HG02610 (cell line): ENCODE measurements at regions not wholly inside any gene's neighbourhood (a gene's known extent, or its start where the extent isn't known, plus 50 kb on each side); places are given as distances from the start of the nearest gene placed in this dataset.

Experiments used
- ATAC-seq: cut with Tn5 transposase; IDR thresholded peaks from one replicate; pipeline ENCODE4 v1.9.1; 2021; ENCODE audit warnings: mild to moderate bottlenecking, moderate library complexity; ENCODE audit not compliant: unreplicated experiment

DNA sequence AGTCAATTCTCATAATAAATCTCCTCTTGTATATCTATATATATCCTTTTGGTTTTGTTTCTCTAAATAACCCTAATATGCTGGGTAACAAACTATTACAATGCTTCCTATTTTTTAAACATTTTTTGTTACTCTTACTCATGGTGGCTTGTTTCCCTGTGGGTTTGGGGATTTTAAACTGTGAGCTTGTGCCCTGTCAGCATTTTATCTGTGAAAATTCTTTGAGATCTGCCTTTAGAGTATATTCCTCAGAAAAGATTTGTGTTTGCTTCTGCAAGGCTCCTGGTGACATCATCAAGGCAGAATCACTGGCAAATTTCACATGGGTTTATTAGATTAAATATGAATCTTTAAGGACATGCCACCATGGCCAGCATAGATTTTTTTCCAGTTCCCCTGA, 273.6 kb downstream of the LRFN2 start:
- ATAC-seq, result no peak

DNA sequence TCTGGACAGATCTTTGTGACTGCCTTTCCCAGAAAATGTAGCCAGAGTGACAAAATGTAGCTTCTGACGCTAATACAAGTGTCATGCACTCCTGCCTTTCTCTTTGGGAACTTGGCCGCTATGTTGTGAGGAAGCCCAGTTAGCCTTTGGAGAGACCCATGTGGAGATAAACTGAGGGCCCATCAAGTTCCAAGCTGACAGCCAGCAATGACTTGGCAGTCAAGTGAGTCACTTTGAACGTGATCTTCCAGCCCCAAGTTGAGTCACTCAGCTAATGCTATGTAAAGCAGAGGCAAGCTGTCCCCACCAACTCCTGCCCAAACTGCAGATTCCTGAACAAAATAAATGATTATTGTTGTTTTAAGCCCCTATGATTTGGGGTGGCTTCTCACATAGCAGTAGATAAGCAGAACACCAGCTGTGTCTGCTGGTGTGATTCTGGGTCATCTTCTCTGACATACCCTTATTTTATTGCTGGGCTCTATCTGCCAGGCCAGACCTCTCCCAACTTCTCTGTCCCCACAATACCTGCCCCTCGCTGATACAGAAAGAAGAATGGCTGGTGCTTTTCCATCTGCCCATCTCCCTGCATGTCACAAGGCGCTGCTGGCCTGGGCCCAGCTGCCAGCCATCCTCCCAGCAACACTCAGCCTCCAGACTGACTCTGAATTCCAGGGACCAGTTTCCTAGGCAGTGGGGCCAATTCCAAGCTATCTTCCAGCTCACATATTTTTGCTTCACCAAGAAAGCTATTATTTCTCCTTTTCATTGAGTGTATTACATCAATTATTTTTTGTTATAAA, 274.8 kb downstream of the LRFN2 start:
- no peak for ATAC-seq

DNA sequence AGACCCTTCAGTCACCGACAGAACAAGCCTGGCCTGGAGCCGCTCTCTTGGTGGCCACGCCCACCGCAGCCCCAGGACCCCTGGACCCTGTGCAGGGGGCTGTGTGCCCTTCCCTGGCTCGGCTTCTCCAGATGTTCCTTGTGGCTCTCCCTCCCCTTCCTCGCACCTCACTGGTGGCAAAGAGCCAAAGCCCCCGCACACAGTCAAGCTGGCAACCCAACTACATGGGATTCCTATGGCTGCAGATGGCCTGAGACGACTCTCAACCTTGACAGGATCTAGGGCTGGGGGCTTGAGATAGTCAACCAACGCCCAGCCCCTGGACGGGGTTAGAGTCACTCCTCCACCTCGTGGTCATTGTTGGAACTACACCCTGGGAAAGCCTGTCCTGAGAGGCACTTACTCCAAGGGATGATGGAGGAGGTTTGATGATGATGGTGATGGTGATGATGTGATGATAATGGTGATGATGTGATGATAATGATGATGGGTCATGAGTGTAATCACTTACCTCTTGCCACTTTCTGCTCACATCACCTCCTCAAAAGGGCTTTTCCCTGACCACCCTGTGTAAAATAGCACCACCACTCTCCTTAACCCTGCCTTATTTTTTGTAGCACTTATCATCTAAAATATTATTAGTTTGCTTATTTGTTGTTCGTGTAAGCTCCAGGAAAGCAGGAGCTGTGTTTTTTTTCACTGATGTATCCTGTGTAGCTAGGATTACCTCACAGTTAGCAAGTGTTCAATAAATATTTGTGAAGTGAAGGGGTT, 278.4 kb downstream of the LRFN2 start:
- ATAC-seq, result no peak

DNA sequence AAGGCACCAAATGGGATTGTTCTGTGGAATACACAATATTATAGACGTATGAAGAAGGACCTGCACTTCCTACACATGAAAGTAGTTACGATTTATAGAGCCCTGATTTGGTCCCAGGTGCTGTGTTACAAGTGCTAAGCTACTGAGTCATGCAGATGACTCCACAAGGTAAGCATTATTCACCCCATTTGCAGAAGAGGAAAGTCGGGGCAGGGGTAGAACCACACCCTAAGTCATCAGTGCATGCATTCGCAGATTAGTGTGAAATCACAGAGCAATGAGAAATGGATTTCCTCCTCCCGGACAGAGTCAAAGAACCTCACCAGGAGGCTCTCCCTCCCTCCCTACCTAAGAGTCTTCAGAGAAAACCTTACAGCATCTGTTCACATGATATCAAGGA, 279.5 kb downstream of the LRFN2 start:
- ATAC-seq, result no peak

DNA sequence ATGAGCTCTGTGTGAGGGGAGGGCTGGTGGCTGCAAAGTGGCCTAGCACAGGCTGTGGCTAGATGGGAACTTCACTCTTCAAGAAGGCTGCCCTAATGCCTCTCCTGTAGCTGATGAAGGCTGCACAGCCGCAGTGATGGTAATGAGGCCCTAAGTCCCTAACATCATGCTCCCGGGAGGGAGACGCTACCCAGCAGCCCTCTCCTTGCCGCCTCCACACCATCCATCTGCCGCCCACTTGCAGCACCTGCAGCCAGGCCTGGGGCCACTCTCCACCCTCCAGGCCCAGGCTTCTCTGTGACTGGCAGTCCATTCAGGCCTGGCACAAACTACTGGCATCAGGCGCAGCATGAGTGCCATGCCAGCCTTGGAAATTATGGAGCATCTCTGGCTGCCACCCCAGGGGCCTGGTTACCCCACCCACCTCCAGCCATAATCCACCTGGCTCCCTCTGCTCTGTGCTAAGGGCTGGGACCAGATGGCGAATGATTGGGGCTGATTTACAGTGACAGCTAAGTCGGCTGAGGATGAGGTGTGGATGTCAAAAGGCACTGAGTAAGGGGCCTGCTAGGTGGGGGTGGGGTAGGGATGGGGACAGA, 284.2 kb downstream of the LRFN2 start:
- no peak for ATAC-seq

DNA sequence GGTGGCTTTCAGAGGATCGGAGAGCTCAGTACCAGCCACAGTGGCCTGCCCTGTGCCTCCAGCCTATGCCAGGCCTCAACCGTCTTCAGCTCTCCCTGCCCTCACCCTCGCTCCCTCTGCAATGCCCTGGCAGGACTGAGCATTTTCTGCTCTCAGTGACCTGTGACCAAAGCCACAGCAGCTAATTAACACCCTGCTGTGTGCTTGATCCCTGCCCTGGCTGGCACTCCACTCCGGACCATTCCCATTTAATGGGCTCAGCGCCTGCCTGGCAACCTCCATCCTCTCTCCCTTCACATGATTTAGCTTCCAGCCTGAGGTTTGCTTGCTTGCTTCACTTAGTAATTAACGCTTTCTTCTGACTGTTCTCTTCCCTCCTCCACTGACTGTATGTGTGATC, 287.5 kb downstream of the LRFN2 start:
- ATAC-seq, result no peak

DNA sequence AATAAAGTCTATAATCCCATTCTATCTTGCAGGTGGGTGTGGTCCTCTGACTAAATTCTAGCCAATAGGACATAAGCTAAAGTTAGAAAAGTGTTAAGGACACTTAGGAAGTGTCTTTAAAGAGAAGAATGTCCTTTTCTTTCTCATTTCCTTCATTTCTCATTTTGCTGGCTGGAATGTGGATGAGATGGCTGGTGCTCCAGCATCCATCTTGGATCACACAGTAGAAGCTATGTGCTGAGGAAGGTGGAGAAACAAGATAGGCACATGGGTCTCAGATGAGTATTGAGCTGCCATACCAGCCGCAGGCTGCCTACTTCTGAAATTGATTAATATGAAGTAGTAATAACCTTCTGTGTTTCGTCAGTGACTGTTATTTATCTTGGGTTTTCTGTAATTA, 289.0 kb downstream of the LRFN2 start:
- no peak for ATAC-seq

DNA sequence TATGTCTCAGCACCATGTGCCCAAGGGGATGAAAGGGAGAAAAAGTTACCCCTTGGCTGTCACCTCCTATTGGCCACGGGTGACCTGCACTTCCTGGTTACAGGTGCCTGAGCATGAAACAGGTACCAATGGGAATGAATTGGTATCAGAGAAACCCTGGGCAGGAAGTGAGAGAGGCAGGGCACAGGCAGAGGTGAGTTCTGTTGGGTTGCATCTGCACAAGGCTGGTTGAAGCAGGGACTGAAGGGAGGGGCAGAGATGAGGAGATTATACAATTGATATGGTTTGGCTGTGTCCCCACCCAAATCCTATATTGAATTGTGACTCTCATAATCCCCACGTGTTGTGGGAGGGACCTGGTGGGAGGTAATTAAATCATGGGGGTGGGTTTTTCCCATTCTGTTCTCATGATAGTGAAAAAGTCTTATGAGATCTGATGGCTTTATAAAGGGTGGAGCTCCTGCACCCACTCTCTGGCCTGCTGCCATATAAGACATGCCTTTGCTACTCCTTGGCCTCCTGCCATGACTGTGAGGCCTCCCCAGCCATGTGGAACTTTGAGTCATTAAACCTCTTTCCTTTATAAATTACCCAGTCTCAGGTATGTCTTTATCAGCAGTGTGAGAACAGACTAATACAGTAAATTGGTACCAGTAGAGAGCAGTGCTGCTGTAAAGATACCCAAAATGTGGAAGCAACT, 291.8 kb downstream of the LRFN2 start:
- ATAC-seq, result no peak

DNA sequence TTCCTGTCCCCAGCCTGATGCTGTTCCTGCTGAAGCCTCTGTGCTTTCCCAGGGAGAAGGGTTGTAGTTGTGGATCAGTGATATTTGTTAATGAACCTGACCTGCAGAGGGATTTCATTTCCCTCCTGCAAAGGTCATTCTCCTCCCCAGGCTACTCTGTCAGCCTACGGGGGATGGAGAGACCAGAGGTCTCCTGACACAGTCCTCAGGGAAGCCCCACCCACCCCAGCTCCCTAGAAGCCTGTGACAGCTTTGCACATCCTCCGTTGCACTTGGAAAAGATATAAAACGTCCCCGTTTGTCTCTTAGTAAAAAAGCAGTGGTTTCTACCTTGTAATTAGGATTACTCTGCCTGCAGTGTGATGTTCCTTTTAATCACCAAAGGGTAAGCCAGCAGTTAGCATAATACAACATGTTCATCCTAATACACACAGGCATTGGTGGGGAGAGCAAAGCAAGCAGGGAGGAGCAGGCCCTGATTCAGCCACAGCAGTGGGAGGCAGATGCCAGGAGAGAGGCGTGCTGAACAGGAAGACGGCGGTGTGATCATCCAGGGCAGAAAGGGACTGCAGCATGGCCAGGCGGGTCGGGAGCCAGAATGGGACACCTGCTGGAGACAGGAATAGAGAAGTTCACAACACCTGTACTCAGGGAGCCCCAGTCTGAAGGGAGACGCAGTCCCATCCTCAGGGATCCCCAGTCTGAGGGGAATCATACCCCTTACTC, 293.5 kb downstream of the LRFN2 start:
- no peak for ATAC-seq

DNA sequence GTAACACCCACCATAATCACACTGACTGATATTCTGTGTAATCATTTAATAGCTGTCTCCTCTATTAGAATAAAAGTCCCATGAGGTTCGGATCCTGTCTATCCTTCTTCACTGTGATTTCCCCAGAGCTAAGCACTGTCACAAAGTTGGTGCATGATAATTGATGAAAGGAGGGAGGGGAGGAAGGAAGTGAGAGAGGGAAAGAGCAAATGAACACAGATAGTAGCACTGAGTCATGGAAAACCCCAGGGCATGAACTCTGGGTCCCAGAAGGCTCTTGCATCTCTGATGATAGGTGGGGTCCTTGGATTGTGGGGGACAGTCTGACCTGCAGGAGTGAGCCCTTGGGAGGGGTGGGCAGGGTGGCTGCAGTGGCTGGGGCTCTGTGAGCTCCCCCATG, 294.1 kb downstream of the LRFN2 start:
- no peak for ATAC-seq

DNA sequence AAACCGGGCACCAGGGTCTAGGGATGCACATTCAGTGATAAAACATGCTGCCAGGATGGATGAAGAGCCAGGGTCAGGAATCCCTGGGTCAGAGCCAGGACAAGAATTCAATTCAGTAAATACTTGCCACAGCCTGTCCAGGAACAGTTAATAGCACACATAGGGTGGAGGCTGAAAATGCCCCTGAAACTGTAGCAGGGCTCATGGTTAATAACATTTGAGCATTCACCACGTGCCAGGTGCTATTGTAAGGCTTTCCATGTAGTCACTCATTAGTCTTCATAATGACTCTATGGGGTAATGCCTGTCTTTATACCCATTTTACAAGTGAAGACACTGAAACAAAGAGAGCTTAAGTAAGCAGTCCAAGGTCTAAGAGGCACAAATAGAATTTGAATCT, 296.3 kb downstream of the LRFN2 start:
- no peak for ATAC-seq

DNA sequence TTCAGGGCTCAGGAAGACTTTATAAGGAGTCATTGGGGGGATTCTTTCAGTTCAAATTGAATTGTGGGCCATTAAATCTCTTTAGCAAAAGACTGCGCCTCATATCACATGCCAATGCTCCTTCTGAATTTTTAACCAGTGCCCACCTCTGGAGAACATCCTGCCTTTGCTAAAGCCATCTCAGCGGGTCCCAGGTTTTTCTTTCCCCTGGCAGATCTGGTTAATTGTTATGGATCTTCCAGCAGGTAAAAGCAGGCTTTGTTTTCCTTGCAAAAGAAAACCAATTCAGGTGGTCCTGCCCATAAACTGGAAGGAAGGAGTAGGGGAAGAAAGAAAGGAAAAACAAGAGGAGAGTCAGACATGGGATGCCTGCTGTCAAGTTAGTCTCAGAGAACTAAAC, 298.2 kb downstream of the LRFN2 start:
- ATAC-seq, result no peak

DNA sequence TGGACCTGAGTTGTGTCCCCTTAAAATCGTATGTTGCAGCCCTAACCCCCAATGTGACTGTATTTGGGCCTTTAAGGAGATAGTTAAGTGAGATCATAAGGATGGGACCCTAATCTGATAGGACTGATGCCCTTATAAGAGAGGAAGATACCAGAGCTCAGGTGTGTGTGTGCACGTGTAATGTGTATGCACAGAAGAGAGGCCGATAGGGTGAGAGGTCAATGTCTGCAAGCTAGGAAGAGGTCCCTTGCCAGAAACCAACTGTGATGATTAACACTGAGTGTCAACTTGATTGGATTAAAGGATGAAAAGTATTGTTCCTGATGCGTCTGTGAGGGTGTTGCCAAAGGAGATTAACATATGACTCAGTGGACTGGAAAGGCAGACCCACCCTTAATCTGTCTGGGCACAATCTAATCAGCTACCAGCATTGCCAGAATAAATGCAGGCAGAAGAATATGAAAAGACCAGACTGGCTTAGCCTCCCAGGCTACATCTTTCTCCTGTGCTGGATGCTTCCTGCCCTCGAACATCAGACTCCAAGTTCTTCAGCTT, 299.8 kb downstream of the LRFN2 start:
- no peak for ATAC-seq

DNA sequence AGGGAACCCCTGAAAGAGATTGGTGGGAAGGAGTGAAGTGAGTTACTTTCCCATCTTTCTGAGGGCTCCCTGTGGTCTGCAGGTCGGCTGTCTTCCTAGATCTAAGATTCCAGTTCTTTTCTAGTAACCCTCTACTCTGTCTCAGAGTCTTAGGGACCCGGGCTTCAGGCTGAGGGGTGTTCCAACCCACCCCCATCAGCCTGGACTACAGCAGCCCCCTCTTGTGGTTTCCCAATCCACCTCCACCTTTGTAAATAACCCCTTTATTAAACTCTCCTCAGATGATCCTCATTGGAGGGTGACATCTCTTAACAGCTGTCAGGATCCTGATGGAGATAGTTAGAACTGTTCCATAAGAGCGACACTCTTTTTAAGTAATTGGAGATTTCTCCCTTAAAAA, 300.4 kb downstream of the LRFN2 start:
- no peak for ATAC-seq

DNA sequence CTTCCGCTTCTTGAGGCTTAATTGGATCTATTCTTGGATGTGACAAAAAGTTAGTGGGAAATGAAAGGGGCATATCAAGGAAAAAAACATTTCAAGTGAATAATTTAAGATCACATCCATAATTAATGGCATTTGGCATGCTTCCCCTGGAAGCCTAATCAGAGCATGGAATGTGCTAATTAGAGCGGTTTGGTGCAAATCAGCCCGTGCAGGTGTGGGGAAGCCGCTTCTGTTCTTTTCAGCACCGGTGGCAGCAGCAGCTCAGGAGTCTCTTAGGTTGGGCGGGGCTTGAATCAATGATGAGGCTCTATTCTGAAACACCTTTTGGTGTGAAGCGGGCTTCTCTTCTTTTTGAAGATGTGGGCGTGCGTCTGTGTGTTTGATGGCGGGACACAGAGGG, 301.2 kb downstream of the LRFN2 start:
- ATAC-seq, result no peak

DNA sequence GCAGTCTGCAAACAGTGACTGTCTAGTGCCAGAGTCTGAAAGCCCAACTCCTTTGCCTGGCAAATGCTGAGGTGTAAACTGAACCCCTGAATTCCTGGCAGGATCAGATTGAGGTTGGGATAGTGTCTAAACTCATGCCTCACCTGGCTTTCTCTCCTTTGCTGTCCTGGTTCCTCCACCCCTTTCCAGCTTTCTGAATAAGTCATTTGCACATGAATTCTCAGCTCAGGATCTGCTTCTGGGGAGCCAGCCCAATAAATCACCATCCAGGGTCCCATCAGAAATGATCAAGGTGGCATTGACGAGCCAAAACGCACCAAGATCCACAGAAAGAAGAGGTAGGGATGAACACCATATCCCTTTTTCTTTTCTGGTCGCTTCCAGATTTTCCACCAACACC, 301.6 kb downstream of the LRFN2 start:
- ATAC-seq, result no peak

DNA sequence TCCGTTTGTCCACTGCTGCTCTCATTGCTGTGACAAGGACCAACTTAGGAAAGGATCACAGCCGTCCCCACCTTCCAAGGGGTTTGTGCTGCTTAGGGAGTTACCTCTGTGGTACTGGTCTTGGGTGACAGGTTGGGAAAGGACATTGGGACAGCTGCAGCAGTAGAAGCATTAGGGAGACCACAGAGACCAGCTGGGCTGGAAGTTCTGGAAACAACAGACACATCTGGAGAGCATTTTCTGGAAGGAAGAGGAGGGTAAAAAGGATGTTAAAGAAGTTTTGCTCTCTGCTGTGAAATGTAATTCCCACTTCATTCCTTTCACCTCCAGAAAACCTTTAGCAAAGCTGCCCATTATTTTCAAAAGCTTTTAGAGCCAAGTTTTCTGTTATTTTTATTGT, 304.2 kb downstream of the LRFN2 start:
- ATAC-seq, result no peak

DNA sequence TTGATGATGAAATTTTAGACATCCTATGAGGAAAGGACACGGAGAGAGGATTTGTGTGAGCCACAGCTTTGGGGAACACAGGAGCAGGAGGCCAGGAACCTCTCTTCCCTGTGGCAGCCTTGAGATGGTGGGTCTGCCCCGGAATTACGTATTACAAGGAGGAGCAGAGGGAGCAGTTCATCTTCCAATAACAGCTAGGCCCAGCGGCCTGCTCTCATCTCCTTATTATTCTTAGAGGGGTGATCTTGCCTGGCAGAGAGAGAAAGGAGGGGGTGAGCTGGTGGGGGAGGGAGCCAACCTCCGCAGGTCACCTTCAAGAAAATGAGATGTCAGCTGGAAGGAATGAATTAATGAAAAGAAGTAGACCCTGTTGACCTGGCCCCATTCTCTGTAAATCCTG, 305.8 kb downstream of the LRFN2 start:
- ATAC-seq, result no peak

DNA sequence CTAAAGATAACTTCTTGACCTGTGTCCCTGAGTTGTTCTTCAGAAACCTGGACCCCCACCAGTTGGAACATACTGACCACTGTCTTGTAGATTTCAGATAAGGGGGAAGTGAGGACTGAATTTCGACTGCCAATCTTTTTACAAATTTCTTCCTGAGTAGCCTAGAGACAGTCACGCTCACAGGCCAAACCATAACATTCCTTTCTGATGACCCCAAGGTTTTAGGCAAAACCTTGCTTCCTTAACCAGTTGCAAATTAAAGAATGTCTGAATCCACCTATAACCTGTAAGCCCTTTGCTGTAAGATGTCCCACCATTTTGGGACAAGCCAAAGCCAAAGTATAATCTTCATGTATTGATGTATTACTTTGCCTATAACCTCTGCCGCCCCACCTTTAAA, 306.9 kb downstream of the LRFN2 start:
- ATAC-seq, result no peak

DNA sequence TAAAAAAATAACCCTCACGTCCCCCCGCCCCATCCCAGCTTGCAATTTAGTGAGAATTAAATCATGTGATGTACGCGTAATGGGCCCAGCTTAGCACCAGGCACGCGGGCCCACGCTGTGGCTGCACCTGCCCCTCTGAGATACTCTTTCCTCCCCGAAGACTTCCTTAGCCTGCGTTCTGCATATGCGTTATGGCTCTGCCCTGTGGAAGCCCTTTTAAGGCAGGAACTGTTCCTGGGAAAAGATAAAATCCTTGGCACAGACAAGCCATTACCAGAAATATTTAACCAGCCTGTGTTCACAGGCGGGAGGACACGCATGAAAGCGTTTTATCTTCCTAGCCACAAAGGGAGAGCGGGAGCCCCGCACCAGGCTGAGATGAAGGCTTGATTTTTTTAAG, 311.0 kb downstream of the LRFN2 start:
- ATAC-seq, result no peak

DNA sequence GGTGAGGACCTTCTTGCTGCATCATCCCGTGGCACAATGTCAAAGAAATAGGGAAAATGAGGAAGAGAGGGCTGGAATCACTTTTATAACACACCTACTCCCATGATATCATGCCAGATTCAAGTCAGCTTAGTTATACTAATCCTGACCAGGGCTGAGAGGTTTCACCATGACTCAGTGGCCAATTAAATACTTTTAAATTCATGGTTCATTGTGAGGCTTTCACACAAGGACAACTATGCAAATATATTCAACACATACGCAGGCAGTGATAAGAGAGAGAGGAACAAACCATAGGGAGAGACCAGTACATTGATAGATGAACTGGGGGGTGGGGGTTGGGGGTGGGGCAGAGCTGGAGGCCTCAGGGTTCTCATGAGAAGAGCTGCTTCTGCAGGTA, 313.1 kb downstream of the LRFN2 start:
- ATAC-seq, result no peak
